ENCODE measurements at regions not wholly inside any gene's neighbourhood (a gene's known extent, or its start where the extent isn't known, plus 50 kb on each side); places are given as distances from the start of the nearest gene placed in this dataset.

GRCh38 chr12:46442738-46443137 is 70.2 kb upstream of the SLC38A2 start:
- DNase-seq = no peak

- no peak for DNase-seq
These were observed 69.7 kb upstream of the SLC38A2 start for GRCh38 chr12:46442239-46442638.

GRCh38 chr12:46439793-46440511 is 67.4 kb upstream of the SLC38A2 start:
- DNase-seq = no peak

GRCh38 chr12:46438719-46439319 is 66.2 kb upstream of the SLC38A2 start:
- DNase-seq = no peak

DNA sequence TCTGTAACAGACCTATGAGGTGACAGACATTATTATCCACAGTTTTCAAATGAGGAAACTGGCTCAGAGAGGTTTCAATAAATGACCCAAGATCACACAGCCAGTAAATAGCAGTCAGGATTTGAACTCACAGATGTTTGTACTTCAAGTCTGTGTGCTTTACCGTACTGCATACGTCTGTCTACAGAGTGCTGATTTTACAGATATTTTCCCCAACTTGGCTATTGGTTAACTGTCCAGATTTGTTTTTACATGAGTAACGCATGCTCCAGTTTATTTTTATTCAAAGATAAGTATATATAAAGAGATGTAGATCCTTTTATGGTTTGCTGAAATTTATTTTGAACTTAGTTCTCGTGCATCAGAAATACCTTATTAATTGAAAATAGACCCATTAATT is 65.7 kb upstream of the SLC38A2 start:
- no peak for DNase-seq

GRCh38 chr12:46437469-46437868 is 64.9 kb upstream of the SLC38A2 start:
- DNase-seq = no peak

GRCh38 chr12:46436747-46437146 is 64.2 kb upstream of the SLC38A2 start:
- DNase-seq = no peak

- DNase-seq = no peak
These were observed 63.1 kb upstream of the SLC38A2 start for GRCh38 chr12:46435625-46436024.

- DNase-seq = no peak
These were observed 62.5 kb upstream of the SLC38A2 start for GRCh38 chr12:46435029-46435428.

- DNase-seq = no peak
These were observed 61.3 kb upstream of the SLC38A2 start for GRCh38 chr12:46433829-46434228.

DNA sequence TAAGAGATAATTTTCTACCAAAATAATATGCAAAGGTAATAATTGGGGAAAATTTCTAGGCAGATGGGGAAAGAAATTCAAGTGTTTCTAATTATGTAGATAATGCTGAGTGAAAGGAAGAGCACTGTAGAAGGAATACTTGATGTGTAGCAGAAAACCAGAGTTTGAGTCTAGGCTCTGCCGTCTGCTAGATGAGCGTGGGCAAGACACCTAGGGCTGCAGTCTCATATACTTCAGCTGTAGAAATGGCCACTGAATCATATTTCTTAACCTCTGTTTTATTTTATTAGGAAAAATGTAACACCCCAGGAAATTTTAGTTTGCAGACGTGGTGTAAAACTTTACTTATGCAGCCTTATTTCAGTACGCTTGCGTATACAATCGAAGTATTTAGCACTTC is 59.8 kb upstream of the SLC38A2 start:
- no peak for DNase-seq

- DNase-seq = no peak
These were observed 57.9 kb upstream of the SLC38A2 start for GRCh38 chr12:46430340-46430948.

Data from NCI-H1436 (cell line).